ENCODE measurements at regions not wholly inside any gene's neighbourhood (a gene's known extent, or its start where the extent isn't known, plus 50 kb on each side); places are given as distances from the start of the nearest gene placed in this dataset.
"Not testable (repeated sequence)": the region's sequence is repeated elsewhere in the genome, so short reads cannot be mapped to it uniquely, and the experiment has no call there.

GRCh38 chr6:2611092-2611491, 139.6 kb downstream of the MYLK4 start:
- no peak for DNase-seq

- no peak for DNase-seq
These were observed 142.2 kb downstream of the MYLK4 start for GRCh38 chr6:2608503-2608902.

- DNase-seq = no peak
These were observed 150.4 kb downstream of the MYLK4 start for GRCh38 chr6:2600363-2600762.

- no peak for DNase-seq
These were observed 150.9 kb downstream of the MYLK4 start for GRCh38 chr6:2599817-2600216.

- no peak for DNase-seq
These were observed 151.9 kb downstream of the MYLK4 start for GRCh38 chr6:2598867-2599266.

GRCh38 chr6:2597991-2598390, 152.7 kb downstream of the MYLK4 start:
- no peak for DNase-seq

GRCh38 chr6:2597457-2597856, 153.3 kb downstream of the MYLK4 start:
- DNase-seq = not testable (repeated sequence)

- no peak for DNase-seq
These were observed 154.5 kb downstream of the MYLK4 start for GRCh38 chr6:2596222-2596621.

- no peak for DNase-seq
These were observed 155.9 kb downstream of the MYLK4 start for GRCh38 chr6:2594868-2595267.

GRCh38 chr6:2593167-2593566, 157.6 kb downstream of the MYLK4 start:
- no peak for DNase-seq

GRCh38 chr6:2589171-2589661, 161.5 kb downstream of the MYLK4 start:
- no peak for DNase-seq

- DNase-seq = no peak
These were observed 167.3 kb downstream of the MYLK4 start for GRCh38 chr6:2583459-2583858.

GRCh38 chr6:2582268-2582667, 168.5 kb downstream of the MYLK4 start:
- DNase-seq = no peak

- no peak for DNase-seq
These were observed 169.1 kb downstream of the MYLK4 start for GRCh38 chr6:2581611-2582010.

- DNase-seq = no peak
These were observed 169.7 kb downstream of the MYLK4 start for GRCh38 chr6:2581011-2581410.

GRCh38 chr6:2579804-2580570, 170.7 kb downstream of the MYLK4 start:
- DNase-seq = no peak

- no peak for DNase-seq
These were observed 171.4 kb downstream of the MYLK4 start for GRCh38 chr6:2579241-2579761.

- no peak for DNase-seq
These were observed 172.0 kb downstream of the MYLK4 start for GRCh38 chr6:2578767-2579166.

- DNase-seq = no peak
These were observed 174.2 kb downstream of the MYLK4 start for GRCh38 chr6:2576499-2576898.

GRCh38 chr6:2575236-2575635, 175.5 kb downstream of the MYLK4 start:
- DNase-seq = no peak

GRCh38 chr6:2569420-2569819, 181.3 kb downstream of the MYLK4 start:
- DNase-seq = not testable (repeated sequence)

- no peak for DNase-seq
These were observed 184.7 kb downstream of the MYLK4 start for GRCh38 chr6:2566048-2566447.

- DNase-seq = no peak
These were observed 185.2 kb downstream of the MYLK4 start for GRCh38 chr6:2565499-2565898.

- no peak for DNase-seq
These were observed 187.1 kb downstream of the MYLK4 start for GRCh38 chr6:2563635-2564034.
